ENCODE measurements at regions not wholly inside any gene's neighbourhood (a gene's known extent, or its start where the extent isn't known, plus 50 kb on each side); places are given as distances from the start of the nearest gene placed in this dataset.

DNA sequence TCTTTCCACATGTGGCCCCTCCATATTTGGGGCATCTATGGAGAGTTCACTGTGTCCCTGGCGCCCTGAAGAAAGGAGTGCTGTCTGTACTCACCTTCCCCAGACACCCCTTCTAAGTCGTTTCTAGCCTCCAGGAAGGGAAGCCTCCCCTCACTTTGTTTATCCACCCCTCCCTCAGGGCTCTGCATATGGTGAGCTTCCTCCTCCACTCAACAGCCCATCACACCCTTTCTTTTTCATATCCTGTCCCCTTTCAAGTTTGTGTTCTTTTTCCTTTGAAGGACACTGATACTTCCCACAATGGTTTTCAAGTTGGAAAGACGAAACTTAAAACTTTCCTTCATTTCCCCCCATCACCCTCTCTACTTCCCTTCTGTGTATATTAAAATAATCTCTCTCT lies 291.4 kb upstream of the POU3F3 start:
- 52 to 64% methylated on average over 3 of the region's 3 CpGs for WGBS, 2 donors
- H3K36me3 ChIP-seq (ENCODE audit: control insufficient read depth in 4 of 4, insufficient read depth in 4 of 4, low read length in 4 of 4) = no peaks in the 10 kb centered on the region
- DNase-seq (no peak), ATAC-seq (ENCODE audit: insufficient read depth, low FRiP score) (no peak)
- no peak overlapping the region for H3K27ac ChIP-seq (ENCODE audit: low read depth in 1 of 2, low read length in 1 of 2)
- no peaks in the 10 kb centered on the region for H3K27me3 ChIP-seq (ENCODE audit: control insufficient read depth in 3 of 3, insufficient read depth in 3 of 3, low read length in 2 of 3)
- TF ChIP-seq, protein P1, sequence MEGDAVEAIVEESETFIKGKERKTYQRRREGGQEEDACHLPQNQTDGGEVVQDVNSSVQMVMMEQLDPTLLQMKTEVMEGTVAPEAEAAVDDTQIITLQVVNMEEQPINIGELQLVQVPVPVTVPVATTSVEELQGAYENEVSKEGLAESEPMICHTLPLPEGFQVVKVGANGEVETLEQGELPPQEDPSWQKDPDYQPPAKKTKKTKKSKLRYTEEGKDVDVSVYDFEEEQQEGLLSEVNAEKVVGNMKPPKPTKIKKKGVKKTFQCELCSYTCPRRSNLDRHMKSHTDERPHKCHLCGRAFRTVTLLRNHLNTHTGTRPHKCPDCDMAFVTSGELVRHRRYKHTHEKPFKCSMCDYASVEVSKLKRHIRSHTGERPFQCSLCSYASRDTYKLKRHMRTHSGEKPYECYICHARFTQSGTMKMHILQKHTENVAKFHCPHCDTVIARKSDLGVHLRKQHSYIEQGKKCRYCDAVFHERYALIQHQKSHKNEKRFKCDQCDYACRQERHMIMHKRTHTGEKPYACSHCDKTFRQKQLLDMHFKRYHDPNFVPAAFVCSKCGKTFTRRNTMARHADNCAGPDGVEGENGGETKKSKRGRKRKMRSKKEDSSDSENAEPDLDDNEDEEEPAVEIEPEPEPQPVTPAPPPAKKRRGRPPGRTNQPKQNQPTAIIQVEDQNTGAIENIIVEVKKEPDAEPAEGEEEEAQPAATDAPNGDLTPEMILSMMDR (IDR thresholded peaks at IDR 0.05; ENCODE audit: control extremely low read depth, extremely low read depth) = no peak
- no peaks in the 10 kb centered on the region for H3K9me3 ChIP-seq (ENCODE audit: control insufficient read depth in 4 of 4, insufficient read depth in 3 of 4, low read length in 3 of 4)
- no peaks in the 10 kb centered on the region for H3K4me1 ChIP-seq (ENCODE audit: control insufficient read depth in 5 of 5, insufficient read depth in 5 of 5, low read length in 5 of 5)
- H3K4me3 ChIP-seq = no peak overlapping the region
- H3K9ac ChIP-seq (ENCODE audit: insufficient read depth in 1 of 2, low read length in 2 of 2) = no peak overlapping the region

DNA sequence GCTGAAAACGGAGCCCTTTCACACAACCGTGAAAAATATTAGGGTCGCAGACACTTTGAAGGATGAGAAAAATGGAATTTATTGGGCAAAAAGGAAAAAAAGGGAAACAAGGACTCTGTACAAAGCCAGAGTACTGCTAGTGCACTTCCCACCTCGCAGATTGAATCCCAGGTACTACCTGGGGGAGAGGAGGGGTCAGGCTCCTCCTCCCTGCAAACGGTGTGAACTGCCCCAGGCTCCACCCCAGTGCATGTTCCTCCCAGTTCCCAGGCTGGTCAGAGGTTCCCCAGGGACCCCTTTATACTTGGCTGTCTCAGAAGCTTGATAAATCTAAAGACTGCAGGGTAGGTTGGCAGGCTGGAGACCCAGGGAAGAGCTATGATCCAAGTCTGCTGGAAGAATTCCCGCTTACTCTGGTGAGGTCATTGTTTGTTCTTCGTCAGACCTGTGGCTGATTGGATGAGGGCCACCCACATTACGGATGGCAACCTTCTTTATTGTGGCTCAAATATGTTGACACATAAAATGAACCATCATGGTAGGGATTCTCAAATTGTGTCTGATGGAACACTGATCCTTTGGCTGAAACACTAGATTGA lies 290.4 kb upstream of the POU3F3 start:
- H3K36me3 ChIP-seq (ENCODE audit: control insufficient read depth in 4 of 4, insufficient read depth in 4 of 4, low read length in 4 of 4) = no peaks in the 10 kb centered on the region
- no peak for ATAC-seq (ENCODE audit: insufficient read depth, low FRiP score)
- H3K27ac ChIP-seq (ENCODE audit: low read depth in 1 of 2, low read length in 1 of 2) = no peak overlapping the region
- TF ChIP-seq, protein P1 (IDR thresholded peaks at IDR 0.05; ENCODE audit: control extremely low read depth, extremely low read depth) = no peak
- no peaks in the 10 kb centered on the region for H3K9me3 ChIP-seq (ENCODE audit: control insufficient read depth in 4 of 4, insufficient read depth in 3 of 4, low read length in 3 of 4)
- H3K4me3 ChIP-seq = no peak overlapping the region
- no peaks in the 10 kb centered on the region for H3K4me1 ChIP-seq (ENCODE audit: control insufficient read depth in 5 of 5, insufficient read depth in 5 of 5, low read length in 5 of 5)
- DNase-seq = no peak
- no peak overlapping the region for H3K9ac ChIP-seq (ENCODE audit: insufficient read depth in 1 of 2, low read length in 2 of 2)
- no peaks in the 10 kb centered on the region for H3K27me3 ChIP-seq (ENCODE audit: control insufficient read depth in 3 of 3, insufficient read depth in 3 of 3, low read length in 2 of 3)
- 76 to 90% methylated on average over 8 of the region's 8 CpGs for WGBS, 2 donors

DNA sequence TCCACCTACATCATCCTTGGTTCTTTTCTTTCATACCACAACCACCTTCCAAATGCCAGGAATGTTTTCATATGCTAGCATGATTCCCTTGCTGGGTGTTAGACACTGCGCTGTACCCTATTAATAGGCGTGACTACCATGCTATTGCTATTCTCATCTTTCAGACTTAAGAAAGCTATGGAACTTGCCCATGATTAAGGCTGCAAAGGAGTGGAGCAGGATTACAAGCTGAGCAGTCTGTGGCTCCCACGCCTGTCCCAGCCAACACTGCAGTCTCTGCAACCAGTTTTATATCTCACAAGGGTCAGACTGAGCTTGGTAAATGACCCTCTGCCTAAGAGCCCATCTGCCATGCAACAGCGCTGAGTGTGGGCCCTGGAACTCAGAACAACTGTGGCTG lies 285.7 kb upstream of the POU3F3 start:
- TF ChIP-seq, protein P1 (IDR thresholded peaks at IDR 0.05; ENCODE audit: control extremely low read depth, extremely low read depth) = no peak
- H3K4me1 ChIP-seq (ENCODE audit: control insufficient read depth in 5 of 5, insufficient read depth in 5 of 5, low read length in 5 of 5) = no peaks in the 10 kb centered on the region
- WGBS, 2 donors = 95 to 98% methylated on average over 4 of the region's 4 CpGs

DNA sequence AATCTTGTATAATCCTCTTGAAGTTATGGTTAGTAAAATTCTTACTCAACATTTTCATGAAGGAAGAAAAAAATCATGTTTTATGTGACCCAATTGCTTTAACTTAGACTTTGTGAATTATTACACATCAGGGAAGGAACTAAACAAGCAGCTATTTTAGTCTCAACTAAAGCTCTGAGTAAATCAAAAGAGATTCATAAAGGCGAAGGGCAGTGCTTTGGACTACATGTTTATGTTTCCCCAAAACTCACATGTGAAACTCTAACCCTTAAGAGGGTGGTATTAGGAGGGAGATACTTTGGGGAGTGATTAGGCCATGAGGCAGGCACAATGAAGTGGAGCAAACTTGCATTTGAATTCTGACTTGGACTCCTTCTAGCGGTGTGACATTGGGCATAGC lies 283.7 kb upstream of the POU3F3 start:
- H3K27me3 ChIP-seq (ENCODE audit: control insufficient read depth in 3 of 3, insufficient read depth in 3 of 3, low read length in 2 of 3) = no peaks in the 10 kb centered on the region
- no peaks in the 10 kb centered on the region for H3K9me3 ChIP-seq (ENCODE audit: control insufficient read depth in 4 of 4, insufficient read depth in 3 of 4, low read length in 3 of 4)
- no peak overlapping the region for H3K4me3 ChIP-seq
- no peak overlapping the region for H3K9ac ChIP-seq (ENCODE audit: insufficient read depth in 1 of 2, low read length in 2 of 2)
- 90 to 93% methylated on average over 2 of the region's 2 CpGs for WGBS, 2 donors
- DNase-seq (no peak), ATAC-seq (ENCODE audit: insufficient read depth, low FRiP score) (no peak)
- TF ChIP-seq, protein P1 (IDR thresholded peaks at IDR 0.05; ENCODE audit: control extremely low read depth, extremely low read depth) = no peak
- no peaks in the 10 kb centered on the region for H3K36me3 ChIP-seq (ENCODE audit: control insufficient read depth in 4 of 4, insufficient read depth in 4 of 4, low read length in 4 of 4)
- no peaks in the 10 kb centered on the region for H3K4me1 ChIP-seq (ENCODE audit: control insufficient read depth in 5 of 5, insufficient read depth in 5 of 5, low read length in 5 of 5)
- no peak overlapping the region for H3K27ac ChIP-seq (ENCODE audit: low read depth in 1 of 2, low read length in 1 of 2)

More for the DNA sequence above, 285.7 kb upstream of the POU3F3 start:
- Histone ChIP-seq H3K9me3 (ENCODE audit: control insufficient read depth in 4 of 4, insufficient read depth in 3 of 4, low read length in 3 of 4) (no peaks in the 10 kb centered on the region), H3K36me3 (ENCODE audit: control insufficient read depth in 4 of 4, insufficient read depth in 4 of 4, low read length in 4 of 4) (no peaks in the 10 kb centered on the region), H3K27me3 (ENCODE audit: control insufficient read depth in 3 of 3, insufficient read depth in 3 of 3, low read length in 2 of 3) (no peaks in the 10 kb centered on the region), H3K27ac (ENCODE audit: low read depth in 1 of 2, low read length in 1 of 2) (no peak overlapping the region), H3K9ac (ENCODE audit: insufficient read depth in 1 of 2, low read length in 2 of 2) (no peak overlapping the region), H3K4me3 (no peak overlapping the region)
- no peak for DNase-seq
- no peak for ATAC-seq (ENCODE audit: insufficient read depth, low FRiP score)
